ENCODE measurements at regions not wholly inside any gene's neighbourhood (a gene's known extent, or its start where the extent isn't known, plus 50 kb on each side); places are given as distances from the start of the nearest gene placed in this dataset.

DNA sequence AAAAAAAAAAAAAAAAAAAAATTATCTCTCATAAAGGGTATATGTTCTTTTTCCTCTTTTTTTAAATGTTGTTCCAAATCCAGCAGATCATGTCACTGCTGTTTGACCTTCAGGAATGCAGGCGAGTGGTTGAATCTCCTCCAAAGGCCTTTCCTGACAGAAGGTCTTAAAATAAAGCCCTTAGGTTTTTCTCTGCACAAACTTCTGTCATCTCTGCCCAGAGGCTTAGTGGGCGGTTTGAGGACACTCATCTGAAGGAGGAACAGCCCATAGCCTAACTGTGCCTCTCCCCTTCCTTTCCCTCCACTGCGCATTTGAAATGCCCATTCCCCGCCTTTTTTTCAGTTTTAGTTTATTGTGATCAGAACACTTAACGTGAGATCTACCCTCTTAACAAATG, 270.2 kb downstream of the TMEM114 start:
- no peak for FAIRE-seq
- Histone ChIP-seq H3K4me2 (ENCODE audit: insufficient read depth in 1 of 2, low read depth in 2 of 2, low read length in 2 of 2) (no peak overlapping the region), H3K27ac (ENCODE audit: low read depth, low read length) (no peak overlapping the region), H3K9me3 (ENCODE audit: insufficient read depth in 2 of 2, low read depth in 1 of 2, low read length in 1 of 2) (peaks cover 0 to 4% of the 10 kb centered on the region in 2 experiments; a peak in 1 of 4 replicates), H3K18ac (ENCODE audit: extremely low read depth, low read length) (no peak overlapping the region), H2BK15ac (ENCODE audit: low read length) (no peak overlapping the region), H2BK12ac (ENCODE audit: low read depth, low read length) (no peak overlapping the region), H4K20me1 (replicated peaks in 1 of 2; ENCODE audit: control insufficient read depth in 1 of 2, insufficient read depth in 2 of 2, low read length in 2 of 2) (no peaks in the 10 kb centered on the region), H3K79me1 (ENCODE audit: low read depth, low read length) (no peaks in the 10 kb centered on the region), H2AK5ac (ENCODE audit: low read depth, low read length) (no peak overlapping the region), H4K8ac (ENCODE audit: extremely low read depth, insufficient read depth, low read length) (no peak overlapping the region), H3K14ac (ENCODE audit: insufficient read length) (no peak overlapping the region), H3K79me2 (ENCODE audit: control insufficient read depth in 1 of 2, insufficient read depth in 2 of 2, low read length in 2 of 2) (no peaks in the 10 kb centered on the region), H3K4me1 (replicated peaks in 1 of 4; ENCODE audit: control insufficient read depth in 3 of 4, insufficient read depth in 4 of 4, low read length in 3 of 4) (no peaks in the 10 kb centered on the region), H2BK20ac (ENCODE audit: low read length) (no peak overlapping the region), H3K27me3 (replicated peaks in 1 of 4; ENCODE audit: control insufficient read depth in 3 of 4, extremely low read depth in 1 of 4, insufficient read depth in 3 of 4, low read length in 3 of 4) (no peaks in the 10 kb centered on the region), H3K4ac (replicated peaks; ENCODE audit: insufficient read length, low read depth, low read length) (no peak overlapping the region), H3K36me3 (ENCODE audit: control insufficient read depth in 2 of 4, insufficient read depth in 4 of 4, low read length in 3 of 4) (no peaks in the 10 kb centered on the region), H3K9ac (replicated peaks in 1 of 4; ENCODE audit: extremely low read depth in 1 of 4, low read depth in 3 of 4, low read length in 3 of 4) (no peak overlapping the region), H2BK120ac (replicated peaks; ENCODE audit: low read depth, low read length) (no peak overlapping the region), H3K23ac (ENCODE audit: insufficient read length) (no peak overlapping the region), H2BK5ac (ENCODE audit: low read depth, low read length) (no peak overlapping the region), H2AFZ (ENCODE audit: low read length) (0 out of 2 replicates have a peak overlapping the region, but pooled peaks have one; percentile 70), H3K4me3 (ENCODE audit: extremely low read depth in 1 of 4, insufficient read depth in 2 of 4, low read depth in 3 of 4, low read length in 4 of 4) (no peak overlapping the region), H4K5ac (ENCODE audit: insufficient read length, low read depth, low read length) (no peak overlapping the region), H4K91ac (replicated peaks; ENCODE audit: insufficient read length, low read length) (no peak overlapping the region), H3K56ac (replicated peaks; ENCODE audit: insufficient read length, low read depth, low read length) (no peak overlapping the region), H3K23me2 (ENCODE audit: low read depth, low read length) (peaks cover 1% of the 10 kb centered on the region; the same call in 1 of the 2 replicates)
- CTCF ChIA-PET (ENCODE audit: partially characterized antibody): interaction anchor here (0.6 to 0.7 kb wide), 3 partner anchors 26 to 1141 kb away, joined by 3 to 5 read pairs (median 4); no protein-coding TSS in a partner anchor
- DNase-seq (ENCODE audit: low read depth in 1 of 2, low spot score in 2 of 2): no peak
- TF ChIP-seq, protein P1, sequence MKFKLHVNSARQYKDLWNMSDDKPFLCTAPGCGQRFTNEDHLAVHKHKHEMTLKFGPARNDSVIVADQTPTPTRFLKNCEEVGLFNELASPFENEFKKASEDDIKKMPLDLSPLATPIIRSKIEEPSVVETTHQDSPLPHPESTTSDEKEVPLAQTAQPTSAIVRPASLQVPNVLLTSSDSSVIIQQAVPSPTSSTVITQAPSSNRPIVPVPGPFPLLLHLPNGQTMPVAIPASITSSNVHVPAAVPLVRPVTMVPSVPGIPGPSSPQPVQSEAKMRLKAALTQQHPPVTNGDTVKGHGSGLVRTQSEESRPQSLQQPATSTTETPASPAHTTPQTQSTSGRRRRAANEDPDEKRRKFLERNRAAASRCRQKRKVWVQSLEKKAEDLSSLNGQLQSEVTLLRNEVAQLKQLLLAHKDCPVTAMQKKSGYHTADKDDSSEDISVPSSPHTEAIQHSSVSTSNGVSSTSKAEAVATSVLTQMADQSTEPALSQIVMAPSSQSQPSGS (IDR thresholded peaks at IDR 0.05; ENCODE audit: low read length): no peak
- no peak for TF ChIP-seq GTF2F1 (IDR thresholded peaks at IDR 0.05; ENCODE audit: borderline replicate concordance, low read depth, low read length)
- TF ChIP-seq PHF8 (conservative IDR thresholded peaks at IDR 0.05; ENCODE audit: low read depth, low read length): no peak
- TF ChIP-seq, protein P2, sequence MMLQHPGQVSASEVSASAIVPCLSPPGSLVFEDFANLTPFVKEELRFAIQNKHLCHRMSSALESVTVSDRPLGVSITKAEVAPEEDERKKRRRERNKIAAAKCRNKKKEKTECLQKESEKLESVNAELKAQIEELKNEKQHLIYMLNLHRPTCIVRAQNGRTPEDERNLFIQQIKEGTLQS (IDR thresholded peaks at IDR 0.05; ENCODE audit: insufficient read depth, low read depth, low read length): no peak
- TF ChIP-seq NRF1 (IDR thresholded peaks at IDR 0.05; ENCODE audit: low read depth, low read length): no peak
- POLR2A ChIA-PET (ENCODE audit: partially characterized antibody): no interaction called here
- WGBS, 2 experiments (ENCODE audit: extremely low coverage in 1 of 2, insufficient coverage in 1 of 2, insufficient read length in 1 of 2, insufficient replicate concordance in 2 of 2, low coverage in 1 of 2, low lambda C conversion rate in 2 of 2, missing lambda C conversion rate in 1 of 2): 89% methylated on average over 5 of the region's 5 CpGs; no CpG with 5 or more reads in 1 of the 2 experiments
